ENCODE measurements at regions not wholly inside any gene's neighbourhood (a gene's known extent, or its start where the extent isn't known, plus 50 kb on each side); places are given as distances from the start of the nearest gene placed in this dataset.

GRCh38 chr6:81894788-81895271, 142.3 kb upstream of the TENT5A start:
- intact Hi-C loops (cut with micrococcal nuclease; ENCODE audit: unreplicated experiment): no loop called here
- TF ChIP-seq CTCF (IDR thresholded peaks at IDR 0.05) (no peak), TCF7L2 (IDR thresholded peaks at IDR 0.05; ENCODE audit: low read depth, low read length) (no peak), REST (IDR thresholded peaks at IDR 0.05; ENCODE audit: insufficient read depth in 1 of 2, low read depth in 2 of 2, low read length in 1 of 2) (no peak), POLR2AphosphoS5 (IDR thresholded peaks at IDR 0.05; ENCODE audit: low read depth, low read length) (no peak), SIN3A (IDR thresholded peaks at IDR 0.05; ENCODE audit: borderline replicate concordance, insufficient read depth, low read depth, low read length) (no peak)
- H3K4me3 ChIP-seq (ENCODE audit: low read depth in 2 of 2, low read length in 2 of 2): no peak overlapping the region
- no peaks in the 10 kb centered on the region for H3K36me3 ChIP-seq (ENCODE audit: control insufficient read depth, insufficient read depth, low read length)
- ATAC-seq (no peak), DNase-seq (ENCODE audit: low read depth, low spot score) (no peak)
- ChIA-PET POLR2A (no interaction called here), CTCF (no interaction called here)
- no peaks in the 10 kb centered on the region for H3K27me3 ChIP-seq (ENCODE audit: control insufficient read depth, insufficient read depth, low read length)
- in situ Hi-C loops (cut with HindIII; ENCODE audit: low pct_unique_long_range_greater_than_20kb, low sequenced_read_pairs): no loop called here
- H3K9me3 ChIP-seq (ENCODE audit: control insufficient read depth, insufficient read depth, low read depth, low read length): no peaks in the 10 kb centered on the region
- BruUV-seq (replicated peaks): no TSS peak
- H3K27ac ChIP-seq (ENCODE audit: low read length): no peak overlapping the region
- no peaks in the 10 kb centered on the region for H3K4me1 ChIP-seq (ENCODE audit: control insufficient read depth, insufficient read depth, low read length)

- H3K9me3 ChIP-seq (ENCODE audit: control insufficient read depth, insufficient read depth, low read depth, low read length): no peaks in the 10 kb centered on the region
- no peaks in the 10 kb centered on the region for H3K4me1 ChIP-seq (ENCODE audit: control insufficient read depth, insufficient read depth, low read length)
- no peak for ATAC-seq
- in situ Hi-C loops (cut with HindIII; ENCODE audit: low pct_unique_long_range_greater_than_20kb, low sequenced_read_pairs) (no loop called here), intact Hi-C loops (cut with micrococcal nuclease; ENCODE audit: unreplicated experiment) (no loop called here)
- ChIA-PET POLR2A (no interaction called here), CTCF (no interaction called here)
- DNase-seq (ENCODE audit: low read depth, low spot score): no peak
- no peaks in the 10 kb centered on the region for H3K27me3 ChIP-seq (ENCODE audit: control insufficient read depth, insufficient read depth, low read length)
- BruUV-seq (replicated peaks): no TSS peak
- no peaks in the 10 kb centered on the region for H3K36me3 ChIP-seq (ENCODE audit: control insufficient read depth, insufficient read depth, low read length)
- TF ChIP-seq SIN3A (IDR thresholded peaks at IDR 0.05; ENCODE audit: borderline replicate concordance, insufficient read depth, low read depth, low read length) (no peak), REST (IDR thresholded peaks at IDR 0.05; ENCODE audit: insufficient read depth in 1 of 2, low read depth in 2 of 2, low read length in 1 of 2) (no peak), POLR2AphosphoS5 (IDR thresholded peaks at IDR 0.05; ENCODE audit: low read depth, low read length) (no peak), CTCF (IDR thresholded peaks at IDR 0.05) (no peak), TCF7L2 (IDR thresholded peaks at IDR 0.05; ENCODE audit: low read depth, low read length) (no peak)
- H3K27ac ChIP-seq (ENCODE audit: low read length): no peak overlapping the region
- no peak overlapping the region for H3K4me3 ChIP-seq (ENCODE audit: low read depth in 2 of 2, low read length in 2 of 2)
Measured at GRCh38 chr6:81894306-81894705, 141.8 kb upstream of the TENT5A start.

Data from Panc1 (cell line).